Thymus (tissue), 11 donors: ENCODE measurements at regions not wholly inside any gene's neighbourhood (a gene's known extent, or its start where the extent isn't known, plus 50 kb on each side); places are given as distances from the start of the nearest gene placed in this dataset.

Experiments used
- DNase-seq, 9 donors: peaks; one replicate each; pipeline ENCODE4 v3.0.0-alpha.2; 2013; ENCODE audit warnings: low spot score in 9 of 9, low read depth in 6 of 9, missing footprints in 1 of 9
- H3K27ac ChIP-seq, 2 donors: one replicate each; pipeline ENCODE4 v1.5.1; 2013; ENCODE audit warnings: control low read depth in 1 of 2, low read depth in 1 of 2, low read length in 1 of 2, mild to moderate bottlenecking in 1 of 2, moderate library complexity in 1 of 2
- H3K27me3 ChIP-seq, 2 donors: one replicate each; pipeline ENCODE4 v1.5.1; 2013; ENCODE audit warnings: low read length in 1 of 2; ENCODE audit not compliant: control insufficient read depth in 2 of 2, insufficient read depth in 1 of 2
- H3K36me3 ChIP-seq, 2 donors: one replicate each; pipeline ENCODE4 v1.5.1; 2013; ENCODE audit warnings: low read length in 1 of 2, mild to moderate bottlenecking in 1 of 2, moderate library complexity in 1 of 2; ENCODE audit not compliant: control insufficient read depth in 2 of 2, insufficient read depth in 2 of 2
- H3K4me1 ChIP-seq, 2 donors: one replicate each; pipeline ENCODE4 v1.5.1; 2013; ENCODE audit warnings: low read length in 2 of 2; ENCODE audit not compliant: control insufficient read depth in 2 of 2, insufficient read depth in 2 of 2
- H3K4me3 ChIP-seq, 2 donors: one replicate each; pipeline ENCODE4 v1.5.1; 2013; ENCODE audit warnings: low read length in 2 of 2, control low read depth in 1 of 2, mild to moderate bottlenecking in 1 of 2
- H3K9me3 ChIP-seq, 2 donors: one replicate each; pipeline ENCODE4 v1.5.1; 2013; ENCODE audit warnings: low read length in 1 of 2, mild to moderate bottlenecking in 1 of 2; ENCODE audit not compliant: control insufficient read depth in 2 of 2, insufficient read depth in 1 of 2
- WGBS: extraction: QIAGEN DNeasy Blood & Tissue Kit; methylation state at CpG from one replicate; pipeline ENCODE4 v1.1.7; 2013; 5-methylcytosine and 5-hydroxymethylcytosine counted together
- donor health status: healthy.

- H3K4me3 ChIP-seq, result no peak overlapping the region
- DNase-seq, result no peak
- H3K4me1 ChIP-seq, result peaks cover 0 to 31% of the 10 kb centered on the region in 2 donors
- H3K27ac ChIP-seq, result no peak overlapping the region
- 92% methylated on average over 15 of the region's 15 CpGs for WGBS
- H3K9me3 ChIP-seq, result peaks cover 0 to 3% of the 10 kb centered on the region in 2 donors
- no peaks in the 10 kb centered on the region for H3K36me3 ChIP-seq
- H3K27me3 ChIP-seq, result no peaks in the 10 kb centered on the region
Observed at GRCh38 chr5:149441986-149442385, 62.9 kb upstream of the IL17B start.

GRCh38 chr5:149441194-149441753 lies 62.2 kb upstream of the IL17B start:
- DNase-seq, result no peak

GRCh38 chr5:149439899-149440542 lies 60.9 kb upstream of the IL17B start:
- Histone ChIP-seq H3K36me3 (no peaks in the 10 kb centered on the region), H3K27ac (peak overlapping the region; percentile 58 to 74), H3K27me3 (no peaks in the 10 kb centered on the region), H3K4me3 (no peak overlapping the region), H3K9me3 (peaks cover 0 to 3% of the 10 kb centered on the region in 2 donors), H3K4me1 (peaks cover 0 to 31% of the 10 kb centered on the region in 2 donors)
- DNase-seq, result peak in 2 of 9 donors; percentile 25 to 60
- 17% methylated on average over 8 of the region's 8 CpGs for WGBS

More at GRCh38 chr5:149441194-149441753, 62.2 kb upstream of the IL17B start:
- H3K27ac ChIP-seq, result no peak overlapping the region
- H3K9me3 ChIP-seq, result peaks cover 0 to 3% of the 10 kb centered on the region in 2 donors
- no peak overlapping the region for H3K4me3 ChIP-seq
- H3K4me1 ChIP-seq, result peaks cover 0 to 31% of the 10 kb centered on the region in 2 donors
- H3K36me3 ChIP-seq, result no peaks in the 10 kb centered on the region
- H3K27me3 ChIP-seq, result no peaks in the 10 kb centered on the region
- 95% methylated on average over 14 of the region's 14 CpGs for WGBS

- H3K9me3 ChIP-seq, result no peaks in the 10 kb centered on the region
- DNase-seq, result no peak
Observed at GRCh38 chr5:149438711-149439132, 59.6 kb upstream of the IL17B start.

GRCh38 chr5:149438281-149438680 lies 59.2 kb upstream of the IL17B start:
- Histone ChIP-seq H3K4me3 (no peak overlapping the region), H3K27ac (no peak overlapping the region), H3K27me3 (no peaks in the 10 kb centered on the region), H3K9me3 (no peaks in the 10 kb centered on the region), H3K4me1 (peaks cover 0 to 31% of the 10 kb centered on the region in 2 donors), H3K36me3 (no peaks in the 10 kb centered on the region)
- 97% methylated on average over 5 of the region's 5 CpGs for WGBS
- DNase-seq, result no peak

More at GRCh38 chr5:149438711-149439132, 59.6 kb upstream of the IL17B start:
- no peaks in the 10 kb centered on the region for H3K27me3 ChIP-seq
- 94% methylated on average over 1 of the region's 1 CpG for WGBS
- H3K4me1 ChIP-seq, result peaks cover 0 to 31% of the 10 kb centered on the region in 2 donors
- H3K36me3 ChIP-seq, result no peaks in the 10 kb centered on the region
- H3K4me3 ChIP-seq, result no peak overlapping the region
- H3K27ac ChIP-seq, result no peak overlapping the region

- WGBS, result 82% methylated on average over 10 of the region's 10 CpGs
- no peaks in the 10 kb centered on the region for H3K36me3 ChIP-seq
- peaks cover 0 to 34% of the 10 kb centered on the region in 2 donors for H3K4me1 ChIP-seq
- no peaks in the 10 kb centered on the region for H3K9me3 ChIP-seq
- no peak for DNase-seq
- no peak overlapping the region for H3K27ac ChIP-seq
- H3K27me3 ChIP-seq, result no peaks in the 10 kb centered on the region
- no peak overlapping the region for H3K4me3 ChIP-seq
Observed at GRCh38 chr5:149437391-149438040, 58.4 kb upstream of the IL17B start.

GRCh38 chr5:149435660-149436059 lies 56.6 kb upstream of the IL17B start:
- Histone ChIP-seq H3K27me3 (no peaks in the 10 kb centered on the region), H3K36me3 (no peaks in the 10 kb centered on the region), H3K9me3 (no peaks in the 10 kb centered on the region), H3K27ac (no peak overlapping the region), H3K4me3 (no peak overlapping the region), H3K4me1 (peaks cover 0 to 34% of the 10 kb centered on the region in 2 donors)
- DNase-seq, result no peak

GRCh38 chr5:149435015-149435376 lies 55.9 kb upstream of the IL17B start:
- Histone ChIP-seq H3K9me3 (no peaks in the 10 kb centered on the region), H3K4me3 (no peak overlapping the region), H3K36me3 (no peaks in the 10 kb centered on the region), H3K27ac (no peak overlapping the region), H3K27me3 (no peaks in the 10 kb centered on the region), H3K4me1 (peaks cover 0 to 34% of the 10 kb centered on the region in 2 donors)
- DNase-seq, result no peak
- 97% methylated on average over 7 of the region's 7 CpGs for WGBS
